ENCODE measurements at regions not wholly inside any gene's neighbourhood (a gene's known extent, or its start where the extent isn't known, plus 50 kb on each side); places are given as distances from the start of the nearest gene placed in this dataset.

GRCh38 chrX:107323786-107324492, 117.5 kb downstream of the DNAAF6 start:
- H3K4me1 ChIP-seq (ENCODE audit: insufficient read depth, low read length, poor library complexity, severe bottlenecking): no peaks in the 10 kb centered on the region
- TF ChIP-seq CTCF (conservative IDR thresholded peaks at IDR 0.05; ENCODE audit: low read depth, low read length) (no peak), EZH2 (IDR thresholded peaks at IDR 0.05; ENCODE audit: borderline replicate concordance, low read depth, low read length, poor library complexity, severe bottlenecking) (no peak)
- no peak overlapping the region for H3K27ac ChIP-seq (ENCODE audit: low read depth, low read length, poor library complexity, severe bottlenecking)
- CTCF ChIA-PET: no interaction called here
- no peaks in the 10 kb centered on the region for H3K9me3 ChIP-seq (ENCODE audit: low read depth, low read length, poor library complexity, severe bottlenecking)
- no peaks in the 10 kb centered on the region for H3K36me3 ChIP-seq (ENCODE audit: insufficient read depth, low read length, poor library complexity, severe bottlenecking)
- no peaks in the 10 kb centered on the region for H3K27me3 ChIP-seq (replicated peaks; ENCODE audit: insufficient read depth, low read depth, low read length, poor library complexity)
- no peak overlapping the region for H3K4me3 ChIP-seq (ENCODE audit: low read depth, low read length, poor library complexity, severe bottlenecking)
- intact Hi-C loops (cut with micrococcal nuclease; ENCODE audit: unreplicated experiment): no loop called here
- BruUV-seq (replicated peaks): no TSS peak
- POLR2A ChIA-PET (ENCODE audit: low non-redundant PET): no interaction called here
- DNase-seq (ENCODE audit: low spot score): no peak

- POLR2A ChIA-PET (ENCODE audit: low non-redundant PET): no interaction called here
- CTCF ChIA-PET: no interaction called here
- Histone ChIP-seq H3K4me1 (ENCODE audit: insufficient read depth, low read length, poor library complexity, severe bottlenecking) (no peaks in the 10 kb centered on the region), H3K36me3 (ENCODE audit: insufficient read depth, low read length, poor library complexity, severe bottlenecking) (no peaks in the 10 kb centered on the region), H3K9me3 (ENCODE audit: low read depth, low read length, poor library complexity, severe bottlenecking) (no peaks in the 10 kb centered on the region), H3K4me3 (ENCODE audit: low read depth, low read length, poor library complexity, severe bottlenecking) (no peak overlapping the region), H3K27me3 (replicated peaks; ENCODE audit: insufficient read depth, low read depth, low read length, poor library complexity) (no peaks in the 10 kb centered on the region), H3K27ac (ENCODE audit: low read depth, low read length, poor library complexity, severe bottlenecking) (no peak overlapping the region)
- BruUV-seq (replicated peaks): no TSS peak
- DNase-seq (ENCODE audit: low spot score): peak; percentile 25
- TF ChIP-seq EZH2 (IDR thresholded peaks at IDR 0.05; ENCODE audit: borderline replicate concordance, low read depth, low read length, poor library complexity, severe bottlenecking) (no peak), CTCF (conservative IDR thresholded peaks at IDR 0.05; ENCODE audit: low read depth, low read length) (0 out of 2 replicates have a peak, but pooled peaks have one; percentile 30)
- intact Hi-C loops (cut with micrococcal nuclease; ENCODE audit: unreplicated experiment): no loop called here
Observed at GRCh38 chrX:107324493-107325310, 118.3 kb downstream of the DNAAF6 start.

- intact Hi-C loops (cut with micrococcal nuclease; ENCODE audit: unreplicated experiment): no loop called here
- Histone ChIP-seq H3K4me1 (ENCODE audit: insufficient read depth, low read length, poor library complexity, severe bottlenecking) (no peaks in the 10 kb centered on the region), H3K9me3 (ENCODE audit: low read depth, low read length, poor library complexity, severe bottlenecking) (no peaks in the 10 kb centered on the region), H3K27ac (ENCODE audit: low read depth, low read length, poor library complexity, severe bottlenecking) (no peak overlapping the region), H3K36me3 (ENCODE audit: insufficient read depth, low read length, poor library complexity, severe bottlenecking) (no peaks in the 10 kb centered on the region), H3K4me3 (ENCODE audit: low read depth, low read length, poor library complexity, severe bottlenecking) (no peak overlapping the region), H3K27me3 (replicated peaks; ENCODE audit: insufficient read depth, low read depth, low read length, poor library complexity) (no peaks in the 10 kb centered on the region)
- BruUV-seq (replicated peaks): no TSS peak
- CTCF ChIA-PET: no interaction called here
- TF ChIP-seq CTCF (conservative IDR thresholded peaks at IDR 0.05; ENCODE audit: low read depth, low read length) (no peak), EZH2 (IDR thresholded peaks at IDR 0.05; ENCODE audit: borderline replicate concordance, low read depth, low read length, poor library complexity, severe bottlenecking) (no peak)
- POLR2A ChIA-PET (ENCODE audit: low non-redundant PET): no interaction called here
- no peak for DNase-seq (ENCODE audit: low spot score)
Observed at GRCh38 chrX:107325467-107325866, 119.1 kb downstream of the DNAAF6 start.
